GDM1 (cell line): ENCODE measurements at regions not wholly inside any gene's neighbourhood (a gene's known extent, or its start where the extent isn't known, plus 50 kb on each side); places are given as distances from the start of the nearest gene placed in this dataset.
"Not testable (repeated sequence)": the region's sequence is repeated elsewhere in the genome, so short reads cannot be mapped to it uniquely, and the experiment has no call there.

Experiments used
- DNase-seq: peaks from one replicate; lab custom pipeline; 2025; lab: John Stamatoyannopoulos, UW

DNA sequence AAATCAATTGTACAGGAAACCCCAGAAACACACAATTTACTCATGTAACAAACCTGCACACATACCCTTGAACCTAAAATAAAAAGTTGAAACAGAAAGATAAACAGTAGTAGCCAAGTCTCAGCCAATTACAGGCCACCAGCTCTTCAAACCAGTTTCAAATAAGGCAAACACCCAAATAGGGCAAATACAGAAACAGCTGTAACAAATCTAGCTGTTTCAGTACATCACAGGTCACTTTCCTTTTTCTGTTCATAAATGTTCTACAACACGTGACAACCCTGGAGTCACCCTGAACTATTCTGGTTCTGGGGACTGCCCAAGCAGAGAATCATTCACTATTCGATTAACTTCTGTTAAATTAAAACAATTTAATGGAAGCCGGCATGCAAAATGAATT is 329.0 kb downstream of the GJA1 start:
- DNase-seq: no peak

DNA sequence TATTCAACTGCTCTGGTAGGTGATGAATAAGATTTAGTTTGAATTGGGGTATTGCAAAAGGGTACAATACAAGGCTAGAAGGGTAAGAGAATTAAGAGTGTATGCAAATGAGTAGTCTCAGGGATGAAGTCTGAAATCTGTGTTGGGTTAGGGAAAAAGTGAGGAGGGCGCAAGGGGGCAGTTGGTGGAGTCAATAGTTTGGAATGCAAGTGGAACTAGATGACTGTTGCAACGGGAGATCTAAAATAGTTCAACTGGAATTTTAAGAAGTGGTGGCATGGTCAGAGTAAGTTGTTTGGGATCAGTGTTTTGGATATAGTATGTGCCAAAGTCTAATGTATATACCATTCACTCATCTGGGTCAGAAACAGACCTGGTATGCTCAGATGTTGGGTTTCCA is 329.6 kb downstream of the GJA1 start:
- no peak for DNase-seq

DNA sequence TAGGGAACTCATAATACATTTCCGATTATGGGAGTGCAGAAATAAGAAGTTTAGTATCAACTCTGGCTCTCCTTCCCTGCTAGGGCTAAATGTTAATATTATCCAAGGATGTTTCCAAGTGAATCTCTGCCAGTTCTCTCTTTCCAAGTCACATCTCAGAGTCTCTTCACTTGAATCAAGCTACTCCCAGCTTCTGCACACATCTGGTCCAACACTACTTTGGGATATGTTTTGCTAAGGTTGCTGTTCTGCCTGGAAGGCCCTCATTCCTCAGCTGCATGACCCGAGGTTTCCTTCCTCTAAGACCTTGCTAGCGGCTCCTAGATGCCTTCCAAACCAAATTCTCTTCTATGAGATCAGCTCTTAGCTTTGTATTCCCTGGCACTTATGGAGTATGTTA is 331.8 kb downstream of the GJA1 start:
- DNase-seq: no peak

DNA sequence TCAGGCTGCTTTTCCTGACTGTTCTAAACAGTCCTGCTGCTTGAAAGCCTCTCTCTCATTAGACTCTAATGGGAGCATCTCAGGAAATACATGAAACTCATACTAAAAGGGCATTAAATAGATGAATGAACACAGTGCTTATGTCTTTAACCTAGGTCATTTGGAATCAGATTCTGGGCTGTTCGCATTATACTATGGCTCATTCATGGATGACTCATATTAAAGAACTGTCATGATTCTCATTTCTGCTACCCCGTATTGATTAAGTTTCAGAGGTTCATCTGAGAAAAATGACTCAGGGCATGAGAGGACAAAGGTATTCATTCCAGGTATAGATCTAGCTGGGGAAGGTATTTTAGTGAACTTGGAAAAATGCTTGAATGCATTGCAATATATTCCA is 335.5 kb downstream of the GJA1 start:
- no peak for DNase-seq

DNA sequence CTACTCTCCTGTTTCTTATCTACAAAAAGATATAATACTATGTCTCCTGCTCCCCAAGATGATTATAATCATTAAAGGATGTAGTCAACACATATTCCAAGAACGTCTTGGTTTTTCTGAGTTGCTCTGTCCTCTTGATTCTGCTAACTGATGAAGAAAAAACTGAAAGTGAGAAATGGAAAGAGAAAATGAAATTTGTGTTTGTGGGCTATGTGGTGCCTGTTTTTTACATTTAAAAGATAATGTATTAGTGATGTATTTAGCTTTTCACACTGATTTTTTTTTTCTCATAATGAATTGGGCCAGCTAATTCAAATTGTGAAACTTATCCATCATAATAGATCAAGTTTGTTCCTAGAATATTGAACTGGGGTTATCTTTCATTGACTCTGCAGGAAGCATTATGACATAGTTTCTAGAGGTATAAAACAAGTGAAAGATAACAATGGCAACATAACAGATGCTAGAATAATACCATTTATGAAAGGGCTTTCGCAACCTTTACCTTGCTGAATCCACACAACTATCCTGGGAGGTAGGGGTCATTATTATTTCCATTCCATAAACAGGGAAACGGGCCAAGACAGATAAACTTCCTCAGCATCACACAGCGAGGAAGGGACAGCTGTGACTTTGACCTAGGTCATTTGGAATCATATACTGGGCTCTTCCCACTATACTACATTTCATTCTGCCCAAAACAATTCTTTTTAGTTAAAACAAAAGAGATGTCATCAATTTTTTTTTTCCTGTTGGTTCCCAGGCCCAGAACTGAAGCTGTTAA is 336.7 kb downstream of the GJA1 start:
- no peak for DNase-seq

DNA sequence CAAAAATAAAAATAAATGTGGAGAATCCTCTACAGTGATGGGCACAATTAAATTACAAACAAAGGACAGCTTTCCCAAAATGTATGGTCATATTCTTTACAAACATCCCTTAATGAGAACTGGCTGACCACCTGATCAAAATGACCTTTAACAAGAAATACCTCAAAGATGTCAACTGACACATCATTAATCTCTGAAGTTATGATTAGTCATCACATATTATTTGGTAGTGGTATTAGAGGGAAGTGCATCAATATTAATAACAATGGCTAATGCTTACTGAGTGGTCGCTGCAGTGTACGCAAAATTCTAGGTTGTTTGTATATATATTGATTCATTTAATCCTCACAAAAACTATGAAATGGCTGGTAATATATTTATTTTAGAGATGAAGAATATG is 340.6 kb downstream of the GJA1 start:
- DNase-seq: no peak

DNA sequence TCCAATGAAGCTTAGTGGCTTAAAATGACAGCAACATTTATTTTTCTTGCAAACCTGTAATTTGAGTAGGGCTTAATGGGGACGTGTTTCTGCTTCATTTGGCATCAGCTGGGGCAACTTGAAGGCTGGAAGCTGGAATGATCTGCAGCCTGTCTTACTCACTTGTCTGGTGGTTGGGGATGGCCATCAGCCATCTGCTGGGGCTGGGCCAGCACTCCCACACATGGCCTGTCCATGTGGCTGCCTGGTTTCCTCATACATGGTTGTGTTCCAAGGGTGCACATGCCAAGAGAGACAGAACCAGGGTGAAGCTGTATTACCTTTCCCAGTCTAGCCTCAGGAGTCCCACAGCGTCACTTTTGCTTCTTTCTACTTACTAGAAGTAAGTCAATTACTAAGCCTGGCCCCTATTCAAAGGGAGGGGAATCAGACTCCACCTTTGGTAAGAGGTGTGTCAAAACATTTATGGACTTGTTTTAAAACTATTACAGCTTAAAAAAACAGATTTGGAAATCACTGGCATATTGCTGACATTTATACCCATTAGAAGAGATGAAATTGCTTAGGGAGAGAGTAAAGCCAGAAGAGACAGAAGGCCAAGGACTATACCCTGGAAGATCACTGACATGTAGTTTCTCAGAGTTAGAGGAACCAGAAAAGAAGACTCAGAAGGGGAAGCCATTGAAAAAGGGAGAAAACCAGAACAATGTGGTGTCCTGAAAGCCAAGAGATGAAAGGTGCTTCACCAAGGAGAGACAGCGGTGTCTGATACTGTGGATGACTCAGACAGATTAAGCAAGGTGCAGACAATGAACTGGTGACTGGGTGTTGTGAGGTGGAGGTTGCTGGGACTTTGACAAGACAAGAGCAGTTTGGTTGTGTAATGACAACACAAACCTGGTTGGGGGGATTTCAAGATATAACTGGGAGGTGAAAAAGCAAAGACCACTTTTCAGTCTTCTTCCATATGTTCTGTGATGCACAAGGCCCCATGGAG is 345.2 kb downstream of the GJA1 start:
- no peak for DNase-seq

DNA sequence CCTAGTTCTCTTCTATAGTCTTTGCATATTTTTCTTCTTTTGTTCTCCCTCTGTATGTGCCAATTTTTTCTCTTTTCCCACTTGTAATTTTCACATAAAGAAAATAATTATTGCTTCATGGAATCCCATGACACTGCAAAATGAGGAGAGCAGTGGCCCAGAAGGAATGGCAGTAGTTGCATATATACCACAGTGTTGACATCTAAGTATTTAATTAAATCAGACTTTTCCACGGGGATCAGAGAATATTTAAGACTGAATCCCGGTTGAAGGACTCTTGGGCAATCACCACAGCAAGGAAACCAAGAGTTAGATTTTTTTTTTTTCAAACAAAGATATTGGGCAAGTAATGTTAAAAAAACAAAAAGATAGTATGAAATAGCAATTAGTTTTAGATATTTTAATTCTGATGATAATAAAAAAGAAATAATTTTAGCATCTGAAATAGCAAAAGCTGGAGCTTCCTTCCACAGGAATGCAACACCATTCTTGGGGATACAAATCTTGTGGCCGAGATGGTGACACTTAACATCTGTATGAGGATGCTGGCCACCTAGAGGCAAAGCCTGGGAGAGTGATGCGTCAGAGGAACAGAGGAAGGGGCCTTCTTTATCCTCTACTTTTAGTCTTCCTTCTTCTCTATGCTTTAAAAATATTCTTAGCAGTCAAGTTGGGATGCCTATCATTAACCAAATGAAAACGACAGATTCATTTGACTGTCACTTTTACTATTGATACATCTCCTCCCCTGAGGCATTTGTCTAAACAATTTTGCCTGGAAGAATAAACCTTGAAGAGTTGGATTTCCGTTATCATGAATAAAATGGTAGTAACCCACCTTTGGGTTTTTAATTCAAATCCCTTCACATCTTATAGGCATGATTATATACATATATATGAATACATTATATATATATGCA is 356.2 kb downstream of the GJA1 start:
- no peak for DNase-seq

DNA sequence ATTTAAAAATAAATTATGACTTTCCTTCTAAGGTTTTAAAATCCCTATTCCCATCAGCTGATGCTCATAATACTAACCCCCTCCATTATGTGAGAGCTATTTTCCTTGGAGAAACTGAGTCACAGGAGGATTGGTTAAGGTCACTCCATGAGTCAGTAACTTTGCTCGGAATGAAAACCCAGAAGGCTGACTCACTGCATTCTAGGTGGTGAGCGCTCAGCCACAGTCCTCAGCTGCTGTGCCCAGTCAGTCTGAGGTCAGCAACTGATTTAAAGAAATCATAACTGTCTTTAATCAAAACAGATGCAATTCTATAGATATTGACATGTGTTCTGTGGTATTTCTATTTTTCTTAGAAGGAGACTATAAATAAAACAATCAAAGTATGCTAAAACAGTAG is 359.2 kb downstream of the GJA1 start:
- DNase-seq: no peak

DNA sequence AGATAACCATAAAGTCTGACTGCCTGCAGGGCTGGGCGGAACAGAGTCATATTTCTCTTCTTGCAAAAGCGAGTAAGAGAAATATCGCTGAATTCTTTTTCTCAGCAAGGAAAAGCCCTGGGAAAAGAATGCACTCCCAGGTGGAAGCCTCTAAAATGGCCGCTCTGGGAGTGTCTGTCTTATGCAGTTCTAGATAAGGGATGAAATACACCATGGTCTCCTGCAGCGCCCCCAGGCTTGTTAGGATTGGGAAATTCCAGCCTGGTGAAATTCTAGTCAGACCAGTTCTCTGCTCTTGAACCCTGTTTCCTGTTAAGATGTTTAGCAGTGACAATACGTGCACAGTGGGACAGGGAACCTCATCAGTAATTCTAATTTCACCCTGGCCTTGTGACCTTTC is 362.2 kb downstream of the GJA1 start:
- DNase-seq: not testable (repeated sequence)

DNA sequence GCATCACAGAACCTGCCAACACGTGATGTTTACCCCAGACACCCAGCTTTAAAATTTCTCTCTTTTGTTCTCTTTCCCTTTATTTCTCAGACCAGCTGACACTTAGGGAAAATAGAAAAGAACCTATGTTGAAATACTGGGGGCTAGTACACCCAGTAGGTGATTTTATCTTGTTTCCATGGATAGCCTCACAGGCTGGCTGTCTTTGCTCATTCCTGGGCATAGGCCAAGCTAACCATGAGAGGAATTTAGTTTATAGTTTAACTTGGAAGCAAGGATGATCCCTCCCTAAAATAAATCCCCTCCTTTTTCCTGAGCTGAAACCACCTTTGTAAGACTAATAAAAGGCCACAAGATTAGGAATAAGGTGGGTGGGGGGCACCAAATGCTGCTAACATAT is 362.7 kb downstream of the GJA1 start:
- DNase-seq: not testable (repeated sequence)

DNA sequence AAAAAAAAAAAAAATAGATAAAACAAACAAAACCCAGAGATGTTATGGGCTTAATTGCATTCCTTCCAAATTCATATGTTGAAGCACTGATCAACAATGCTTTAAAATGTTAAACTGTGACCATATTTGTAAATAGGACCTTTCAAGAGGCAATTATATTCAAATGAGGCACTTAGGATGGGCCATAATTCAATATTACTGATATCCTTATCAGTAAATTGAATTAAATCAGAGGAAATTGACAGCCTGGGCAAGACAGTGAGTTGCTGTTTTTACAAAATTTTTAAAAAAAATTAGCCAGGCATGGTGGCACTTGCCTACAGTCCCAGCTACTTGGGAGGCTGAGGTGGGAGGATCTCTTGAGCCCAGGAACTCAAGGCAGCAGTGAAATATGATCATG is 364.1 kb downstream of the GJA1 start:
- no peak for DNase-seq

DNA sequence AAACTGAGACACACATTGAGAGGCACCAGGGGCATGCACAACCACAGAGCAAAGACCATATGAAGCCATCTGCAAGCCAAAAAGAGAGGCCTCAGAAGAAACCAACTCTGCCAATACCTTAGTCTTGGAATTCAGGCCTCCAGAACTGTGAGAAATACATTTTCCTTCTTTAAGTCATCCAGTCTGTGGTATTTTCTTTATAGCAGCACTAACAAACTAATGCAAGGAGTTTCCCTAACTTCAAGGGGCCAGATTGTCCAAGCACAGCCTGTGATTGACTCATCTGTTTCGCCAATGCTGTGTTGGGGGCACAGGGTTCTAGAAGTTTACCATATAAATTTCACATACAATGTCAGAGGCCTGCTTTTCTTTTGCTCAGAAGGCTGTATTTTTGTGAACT is 364.6 kb downstream of the GJA1 start:
- no peak for DNase-seq

DNA sequence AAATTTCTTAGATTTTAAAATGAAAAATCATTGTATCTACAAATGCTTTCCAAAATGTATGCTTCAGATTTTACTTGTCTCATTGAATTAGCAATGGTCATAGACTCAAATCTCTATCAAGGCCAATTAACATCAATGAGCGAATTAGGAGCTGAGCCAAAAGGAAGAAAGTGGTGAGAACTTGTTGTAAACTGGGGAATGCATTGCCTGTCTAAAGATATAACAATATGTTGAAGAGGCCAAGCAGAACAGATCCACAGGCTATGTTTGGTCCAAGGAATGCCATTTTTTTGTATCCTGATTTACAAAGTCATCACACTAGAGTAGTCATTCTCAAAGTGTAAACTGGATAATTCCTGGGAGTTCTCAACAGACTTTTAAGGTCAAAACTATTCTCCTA is 370.7 kb downstream of the GJA1 start:
- DNase-seq: no peak

DNA sequence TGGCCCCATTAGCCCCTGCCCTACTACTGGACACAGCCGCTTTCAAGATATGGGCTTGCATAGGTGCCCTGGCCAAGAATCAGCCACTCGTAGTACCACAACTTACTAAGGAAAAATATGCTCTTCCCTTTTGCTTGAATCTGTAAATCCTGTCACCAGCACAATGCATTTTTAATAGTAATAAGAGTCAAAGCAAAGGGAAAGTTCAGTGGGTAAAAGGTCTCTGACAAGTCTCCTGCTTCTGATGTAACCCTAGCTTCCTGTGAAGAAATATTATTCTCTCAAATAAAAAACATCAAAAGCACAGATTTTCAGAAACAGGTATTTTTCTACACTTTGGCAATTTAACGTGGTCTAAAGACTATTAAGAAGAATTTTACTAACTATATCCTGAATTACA is 373.8 kb downstream of the GJA1 start:
- no peak for DNase-seq

DNA sequence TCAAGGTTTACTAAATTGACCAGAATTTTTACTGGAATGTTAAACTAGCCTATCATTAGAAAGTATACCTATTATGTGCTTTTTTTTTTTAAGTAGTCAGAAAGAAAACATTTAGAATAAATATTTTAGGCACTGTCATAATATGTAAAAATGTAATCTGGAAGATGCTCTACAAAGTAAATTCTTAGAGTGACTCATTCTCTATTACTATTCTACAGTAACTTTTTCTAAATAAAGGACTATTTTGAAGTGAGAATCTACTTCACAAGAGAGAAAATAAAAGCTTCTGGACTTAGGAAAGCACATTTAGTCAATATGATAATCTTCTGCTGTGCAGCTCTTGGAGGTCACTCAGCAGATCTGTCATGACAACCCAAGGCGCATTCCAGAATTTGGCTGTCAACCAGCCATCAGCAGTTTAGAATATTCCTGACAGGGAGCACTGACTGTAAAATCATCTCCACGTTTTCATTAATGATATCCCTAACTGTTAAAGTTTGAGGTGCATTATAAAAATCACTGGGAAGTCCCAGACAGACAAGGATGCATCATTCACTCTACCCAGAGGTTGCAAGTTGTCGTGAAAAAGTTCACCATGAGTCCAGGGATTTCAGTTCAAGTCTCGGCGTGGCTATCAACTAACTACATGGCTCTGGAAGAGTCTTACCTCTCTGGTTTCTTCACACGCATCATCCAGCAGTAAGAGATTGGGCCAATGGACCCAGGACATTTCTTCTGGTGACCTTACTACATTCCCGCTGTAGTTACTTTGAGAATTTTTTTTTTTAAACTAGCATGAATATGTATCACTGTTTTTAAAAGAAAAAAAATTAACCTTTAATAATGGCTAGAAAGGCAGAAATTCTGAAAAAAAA is 374.9 kb downstream of the GJA1 start:
- no peak for DNase-seq

DNA sequence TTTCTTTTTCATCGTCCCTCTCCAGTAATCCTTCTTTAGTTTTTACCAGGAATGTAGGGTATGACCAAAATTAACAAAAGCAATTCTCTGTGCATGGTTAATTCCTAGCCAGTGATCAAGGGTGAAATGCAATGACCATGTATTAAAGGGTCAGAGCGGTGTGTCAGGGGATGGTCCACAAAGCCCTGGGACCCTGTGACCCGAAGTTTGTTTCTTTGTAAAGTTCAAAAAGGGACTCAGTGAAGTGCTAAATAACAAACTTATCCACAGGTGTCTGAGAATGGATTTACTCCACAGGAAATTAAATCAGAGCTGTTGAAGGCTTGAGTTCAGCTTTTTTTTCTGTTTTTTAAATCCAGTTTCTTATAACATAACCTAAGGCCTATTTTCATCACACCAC is 375.7 kb downstream of the GJA1 start:
- no peak for DNase-seq

DNA sequence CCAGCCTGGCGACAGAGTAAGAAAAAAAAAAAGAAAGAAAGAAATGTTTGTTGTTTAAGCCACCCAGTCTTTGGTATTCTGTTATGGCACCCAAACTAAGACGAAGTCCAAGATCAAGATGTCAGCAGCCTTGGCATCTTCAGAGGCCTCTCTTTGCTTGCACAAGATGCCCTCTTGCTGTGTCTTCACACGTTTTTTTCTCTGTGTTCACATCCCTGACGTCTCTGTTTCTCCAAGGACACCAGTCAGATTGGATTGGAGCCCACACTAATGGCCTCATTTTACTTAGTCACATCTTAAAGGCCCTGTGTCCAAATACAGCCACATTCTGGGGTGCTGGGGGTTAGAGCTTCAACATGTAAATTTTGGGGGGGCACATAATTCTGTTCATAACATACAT is 380.9 kb downstream of the GJA1 start:
- no peak for DNase-seq

DNA sequence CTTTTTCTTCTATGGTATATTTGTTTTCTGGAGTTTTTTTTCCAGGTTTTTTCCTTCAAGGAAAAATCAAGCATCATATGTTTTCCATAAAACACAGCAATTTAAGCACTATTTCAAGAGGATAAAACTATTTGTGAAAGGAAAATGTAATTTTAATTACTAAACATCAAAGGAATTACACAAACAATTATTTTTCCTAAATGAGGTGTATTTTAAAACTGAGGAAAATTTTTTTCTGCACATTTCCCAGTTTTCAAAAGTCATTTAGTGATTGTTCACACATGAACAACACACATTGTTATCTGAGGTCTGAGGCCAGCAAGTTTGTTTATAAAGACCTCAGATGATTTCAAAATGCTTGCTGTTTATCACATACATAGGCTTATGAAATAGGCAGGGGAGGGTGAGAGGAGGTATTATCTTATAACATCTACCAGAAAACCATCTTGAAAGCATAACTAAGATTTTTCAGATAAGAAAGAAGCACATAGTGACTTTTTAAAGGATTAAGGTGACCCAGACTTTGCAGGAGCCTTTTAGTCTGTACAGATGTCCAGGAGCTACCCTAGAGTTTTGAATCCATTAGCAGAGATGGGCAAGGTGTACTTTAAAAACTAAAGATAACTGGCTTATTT is 381.6 kb downstream of the GJA1 start:
- no peak for DNase-seq

DNA sequence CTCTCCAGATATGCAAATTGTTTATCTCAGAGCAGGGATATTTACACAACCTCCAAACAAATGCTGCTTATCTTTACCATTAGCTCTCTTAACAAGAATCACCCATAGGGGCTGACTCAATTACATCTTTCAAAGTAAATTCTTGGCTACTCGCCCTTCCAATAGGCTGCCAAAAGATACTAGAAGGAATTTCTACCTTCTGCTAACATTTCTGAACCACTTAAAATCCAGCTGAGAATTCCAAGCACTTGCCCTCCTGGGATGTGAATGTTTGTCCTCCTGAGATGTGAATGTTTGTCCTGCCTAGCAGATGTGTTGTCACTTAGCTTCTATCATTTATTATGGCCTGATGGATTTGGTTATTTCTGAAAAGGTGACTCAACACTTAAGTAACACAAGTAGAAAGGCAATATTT is 388.0 kb downstream of the GJA1 start:
- DNase-seq: no peak
